ENCODE measurements at regions not wholly inside any gene's neighbourhood (a gene's known extent, or its start where the extent isn't known, plus 50 kb on each side); places are given as distances from the start of the nearest gene placed in this dataset.

GRCh38 chr18:42649331-42650035 is 466.0 kb downstream of the RIT2 start:
- DNase-seq: no peak

DNA sequence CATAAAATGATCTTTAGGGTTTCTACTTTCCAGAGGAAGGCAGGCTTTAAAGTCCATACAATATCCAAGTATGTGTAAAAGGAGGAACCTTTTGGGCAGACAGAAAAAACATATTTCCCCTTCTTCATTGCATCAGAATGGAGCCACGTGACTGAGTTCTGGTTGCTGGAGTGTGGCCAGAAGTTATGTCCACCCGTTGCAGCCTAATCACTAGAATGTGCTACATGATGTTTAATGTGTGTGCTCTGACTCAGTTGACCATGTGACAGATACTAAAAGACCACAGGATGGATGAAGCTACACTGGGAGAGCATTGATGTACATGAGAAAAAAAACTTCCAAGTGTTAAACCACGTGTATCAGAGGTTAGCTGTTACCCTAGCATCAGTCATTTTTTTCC is 460.9 kb downstream of the RIT2 start:
- no peak for DNase-seq

DNA sequence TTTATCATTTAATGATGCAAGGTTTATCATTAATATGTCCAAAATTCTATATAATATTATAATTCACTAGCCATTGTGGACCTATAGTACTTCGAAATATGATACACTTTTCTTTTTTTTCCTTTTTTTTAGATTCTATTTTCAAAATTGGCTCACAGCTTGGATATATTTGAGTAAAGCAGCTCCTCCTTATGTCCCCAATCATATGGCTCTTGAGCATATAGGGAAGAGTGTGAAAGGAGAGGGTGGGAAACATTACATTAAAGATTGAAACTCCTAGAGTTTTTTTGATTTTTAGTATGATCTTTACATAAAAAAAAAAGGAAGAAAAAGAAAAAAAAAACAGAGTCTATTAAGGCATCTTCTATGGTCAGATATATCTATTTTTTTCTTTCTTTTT is 457.9 kb downstream of the RIT2 start:
- no peak for DNase-seq

DNA sequence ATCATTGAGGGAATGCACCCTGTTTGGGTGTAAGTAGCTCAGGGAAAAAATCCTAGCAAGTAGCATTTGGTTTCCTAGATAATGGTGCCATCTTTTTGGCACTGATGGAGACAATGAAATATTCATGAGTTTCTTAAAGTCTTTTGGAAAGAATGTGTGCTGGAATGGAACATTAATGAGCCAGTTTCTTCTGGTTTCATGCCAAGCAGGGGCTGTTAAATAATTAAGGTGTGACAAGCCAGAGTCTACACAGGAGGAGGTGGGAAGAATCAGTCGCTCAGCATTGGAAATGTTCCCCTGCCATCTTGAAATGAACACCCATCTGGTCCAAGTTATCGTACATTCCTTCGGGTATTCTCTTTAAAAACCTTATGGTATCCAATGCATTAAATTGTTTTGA is 457.3 kb downstream of the RIT2 start:
- DNase-seq: no peak

DNA sequence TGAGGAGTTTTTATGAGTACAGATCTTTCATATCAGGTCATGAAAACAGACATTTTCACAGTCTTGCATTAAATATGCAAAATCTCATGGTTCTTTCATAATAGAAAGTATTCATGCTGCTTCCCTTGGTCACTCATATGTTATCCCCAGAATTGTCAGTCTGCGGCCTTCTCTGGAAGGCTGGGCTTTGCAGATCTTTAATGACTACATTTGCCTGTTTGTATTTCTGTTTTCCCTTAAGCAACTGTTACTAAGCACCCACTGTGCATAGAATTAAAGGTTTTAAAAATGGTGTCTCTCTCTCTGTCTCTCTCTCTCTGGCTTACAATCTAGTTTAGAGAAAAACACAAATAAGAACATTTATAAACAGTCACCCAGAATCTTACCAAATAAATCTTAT is 456.3 kb downstream of the RIT2 start:
- no peak for DNase-seq

DNA sequence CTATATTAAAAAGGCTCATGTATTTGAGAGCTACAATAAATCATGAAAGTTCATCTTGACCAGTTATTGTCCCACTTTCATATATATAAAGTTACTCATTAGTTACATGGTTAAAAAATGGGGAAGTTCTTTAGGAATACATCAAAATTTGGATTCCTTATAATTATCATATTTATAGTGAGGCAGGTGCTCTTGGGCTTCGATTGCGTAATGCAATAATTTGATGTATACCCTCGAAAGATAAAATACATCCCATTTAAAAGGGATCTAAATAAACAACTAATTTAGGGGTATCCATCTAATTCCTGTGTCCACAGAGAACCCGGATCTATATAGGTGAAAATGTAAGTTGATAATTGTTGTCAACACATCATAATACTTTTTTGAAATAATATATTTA is 444.6 kb downstream of the RIT2 start:
- DNase-seq: no peak

GRCh38 chr18:42675810-42676209 is 439.7 kb downstream of the RIT2 start:
- no peak for DNase-seq

DNA sequence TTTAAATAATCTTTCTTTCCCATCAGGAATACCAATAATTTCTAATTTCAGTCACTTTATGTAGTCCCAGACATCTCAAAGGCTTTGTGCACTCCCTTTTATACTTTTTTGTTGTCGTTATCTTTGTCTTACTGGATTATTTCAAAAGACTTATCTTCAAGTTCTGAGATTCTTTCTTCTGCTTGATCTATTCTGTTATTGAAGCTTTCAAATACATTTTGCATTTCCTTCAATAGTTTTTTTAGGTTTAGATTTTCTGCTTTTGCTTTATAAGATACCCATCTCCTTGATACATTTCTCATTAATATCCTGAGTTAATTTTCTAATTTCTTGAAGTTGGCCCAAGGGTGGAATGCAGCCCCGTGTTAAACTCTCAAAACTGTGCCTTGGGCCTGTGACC is 432.4 kb downstream of the RIT2 start:
- no peak for DNase-seq

- DNase-seq: no peak
These were observed 426.2 kb downstream of the RIT2 start for GRCh38 chr18:42689310-42689709.
